SW 1271 (cell line): ENCODE measurements at regions not wholly inside any gene's neighbourhood (a gene's known extent, or its start where the extent isn't known, plus 50 kb on each side); places are given as distances from the start of the nearest gene placed in this dataset.
"Not testable (repeated sequence)": the region's sequence is repeated elsewhere in the genome, so short reads cannot be mapped to it uniquely, and the experiment has no call there.

ENCODE experiments used
- DNase-seq, 2 experiments: peaks; one replicate each; lab custom pipeline; 2025; lab: John Stamatoyannopoulos, UW

- no peak for DNase-seq
Measured at GRCh38 chr6:50998905-50999304, 180.2 kb downstream of the TFAP2B start.

GRCh38 chr6:51001399-51001798 lies 182.7 kb downstream of the TFAP2B start:
- no peak for DNase-seq

- no peak for DNase-seq
Measured at GRCh38 chr6:51004380-51004779, 185.7 kb downstream of the TFAP2B start.

GRCh38 chr6:51005779-51006178 lies 187.1 kb downstream of the TFAP2B start:
- no peak for DNase-seq

GRCh38 chr6:51007237-51007636 lies 188.6 kb downstream of the TFAP2B start:
- DNase-seq: no peak

- DNase-seq: not testable (repeated sequence)
Measured at GRCh38 chr6:51008693-51009092, 190.0 kb downstream of the TFAP2B start.

- no peak for DNase-seq
Measured at GRCh38 chr6:51013376-51013775, 194.7 kb downstream of the TFAP2B start.

GRCh38 chr6:51015394-51015793 lies 196.7 kb downstream of the TFAP2B start:
- DNase-seq: no peak

GRCh38 chr6:51016489-51016888 lies 197.8 kb downstream of the TFAP2B start:
- no peak for DNase-seq

GRCh38 chr6:51019806-51020205 lies 201.1 kb downstream of the TFAP2B start:
- no peak for DNase-seq

- DNase-seq: no peak
Measured at GRCh38 chr6:51021171-51021570, 202.5 kb downstream of the TFAP2B start.

- DNase-seq: no peak
Measured at GRCh38 chr6:51024126-51024525, 205.5 kb downstream of the TFAP2B start.

- no peak for DNase-seq
Measured at GRCh38 chr6:51025082-51025777, 206.6 kb downstream of the TFAP2B start.

GRCh38 chr6:51027283-51028065 lies 208.8 kb downstream of the TFAP2B start:
- DNase-seq: no peak

- no peak for DNase-seq
Measured at GRCh38 chr6:51028276-51028675, 209.6 kb downstream of the TFAP2B start.

GRCh38 chr6:51029561-51029960 lies 210.9 kb downstream of the TFAP2B start:
- no peak for DNase-seq

- no peak for DNase-seq
Measured at GRCh38 chr6:51045548-51045947, 226.9 kb downstream of the TFAP2B start.

- no peak for DNase-seq
Measured at GRCh38 chr6:51049288-51049982, 230.8 kb downstream of the TFAP2B start.

GRCh38 chr6:51049983-51050877 lies 231.6 kb downstream of the TFAP2B start:
- no peak for DNase-seq

GRCh38 chr6:51052716-51053115 lies 234.0 kb downstream of the TFAP2B start:
- DNase-seq: not testable (repeated sequence)

GRCh38 chr6:51055316-51055715 lies 236.6 kb downstream of the TFAP2B start:
- not testable (repeated sequence) for DNase-seq

GRCh38 chr6:51057296-51057695 lies 238.6 kb downstream of the TFAP2B start:
- no peak for DNase-seq
